ENCODE measurements at regions not wholly inside any gene's neighbourhood (a gene's known extent, or its start where the extent isn't known, plus 50 kb on each side); places are given as distances from the start of the nearest gene placed in this dataset.
"Not testable (repeated sequence)": the region's sequence is repeated elsewhere in the genome, so short reads cannot be mapped to it uniquely, and the experiment has no call there.

DNA sequence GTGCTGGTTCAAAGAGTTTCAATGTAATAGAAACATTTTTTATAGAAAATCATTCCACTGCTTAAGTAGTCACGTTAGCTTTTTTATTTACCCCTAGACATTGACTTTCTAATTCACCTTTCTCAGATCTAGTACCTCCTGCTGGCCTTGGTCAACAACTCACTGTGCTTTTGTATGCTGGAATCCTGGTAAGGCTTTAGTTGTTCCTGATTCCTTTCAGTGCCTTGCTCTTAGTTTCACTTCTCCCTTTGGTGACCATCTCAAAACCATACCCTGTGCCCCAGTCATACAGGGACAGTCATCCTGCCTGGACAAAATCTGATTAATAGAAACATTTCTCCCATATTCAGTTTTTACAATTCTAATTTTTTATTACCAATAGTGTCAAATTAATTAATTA lies 130.2 kb downstream of the GPR37 start:
- no peak for DNase-seq

DNA sequence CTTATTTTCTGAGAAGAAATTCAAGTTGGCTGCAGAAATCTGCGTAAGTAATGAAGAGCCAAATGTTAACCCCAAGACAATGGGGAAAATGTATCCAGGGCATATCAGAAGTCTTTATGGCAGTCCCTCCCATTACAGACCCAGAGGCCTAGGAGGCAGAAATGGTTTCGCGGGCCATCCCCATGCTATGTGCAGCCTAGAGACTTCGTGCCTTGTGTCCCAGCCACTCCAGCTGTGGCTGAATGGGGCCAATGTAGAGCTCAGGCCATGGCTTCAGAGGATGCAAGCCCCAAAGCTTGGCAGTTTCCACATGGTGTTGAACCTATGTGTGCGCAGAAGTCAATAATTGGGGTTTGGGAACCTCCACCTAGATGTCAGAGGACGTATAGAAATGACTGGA lies 131.9 kb downstream of the GPR37 start:
- no peak for DNase-seq

DNA sequence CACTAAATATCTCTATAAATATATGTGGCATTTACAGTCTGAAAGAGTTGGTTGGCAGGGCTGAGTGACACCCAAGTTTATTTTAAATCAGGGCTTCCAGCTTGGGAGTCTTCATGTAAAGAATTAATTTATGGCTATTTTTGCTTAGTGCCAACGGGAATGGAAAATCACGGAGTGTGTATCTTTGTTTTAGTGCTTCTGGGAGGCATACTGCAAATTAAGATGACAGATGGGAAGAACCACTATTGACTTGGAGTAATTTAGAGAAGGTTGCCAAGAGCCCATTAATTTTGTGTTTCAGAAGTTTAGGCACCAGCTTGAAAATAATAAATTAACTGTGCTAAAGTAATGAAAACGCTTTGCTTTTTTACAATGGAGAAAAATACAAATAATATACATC lies 135.2 kb downstream of the GPR37 start:
- no peak for DNase-seq

DNA sequence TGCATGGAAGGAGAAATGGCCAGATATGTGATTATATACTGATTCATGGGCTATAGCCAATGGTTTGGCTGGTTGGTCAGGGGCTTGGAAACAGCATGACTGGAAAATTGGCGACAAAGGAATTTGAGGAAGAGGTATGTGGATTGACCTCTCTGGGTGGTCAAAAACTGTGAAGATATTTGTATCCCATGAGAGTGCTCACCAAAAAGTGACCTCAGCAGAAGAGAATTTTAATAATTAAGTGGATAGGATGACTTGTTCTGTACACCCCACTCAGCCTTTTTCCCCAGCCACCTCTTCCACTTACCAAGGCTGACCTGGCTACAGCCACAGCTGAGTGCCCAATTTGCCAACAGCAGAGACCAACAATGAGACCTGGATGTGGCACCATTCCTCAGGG lies 146.7 kb downstream of the GPR37 start:
- DNase-seq: no peak

DNA sequence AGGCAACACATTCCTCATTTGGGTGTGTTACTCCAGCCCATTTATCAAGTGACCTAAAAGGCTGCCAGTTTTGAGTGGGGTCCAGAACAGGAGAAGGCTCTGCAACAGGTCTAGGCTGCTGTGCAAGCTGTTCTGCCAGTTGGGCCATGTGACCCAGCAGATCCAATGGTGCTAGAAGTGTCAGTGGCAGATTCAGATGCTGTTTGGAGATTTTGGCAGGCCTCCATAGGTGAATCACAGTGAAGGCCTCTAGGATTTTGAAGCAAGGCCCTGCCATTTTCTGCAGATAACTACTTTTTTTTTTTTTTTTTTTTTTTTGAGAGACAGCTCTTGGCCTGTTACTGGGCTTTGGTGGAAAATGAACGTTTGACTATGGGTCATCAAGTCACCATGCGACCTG lies 147.5 kb downstream of the GPR37 start:
- not testable (repeated sequence) for DNase-seq

DNA sequence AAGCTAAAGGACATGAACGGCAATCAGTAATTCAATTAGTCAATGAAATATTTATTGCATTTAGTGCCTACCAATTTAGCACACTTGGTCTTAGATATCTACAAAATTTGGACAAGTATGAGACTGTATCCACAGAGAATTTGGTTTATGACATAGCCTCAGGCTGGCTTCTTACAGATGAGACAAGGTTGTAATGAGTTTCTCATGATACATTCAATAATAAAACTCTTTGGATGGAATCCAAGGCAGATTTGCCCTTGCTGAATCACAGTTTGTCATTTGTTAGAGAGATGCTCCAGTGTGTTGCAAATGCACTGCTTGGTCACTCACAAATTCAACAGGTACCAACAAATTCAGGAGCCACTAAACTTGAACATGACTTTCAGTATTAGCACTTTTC lies 162.5 kb downstream of the GPR37 start:
- no peak for DNase-seq

DNA sequence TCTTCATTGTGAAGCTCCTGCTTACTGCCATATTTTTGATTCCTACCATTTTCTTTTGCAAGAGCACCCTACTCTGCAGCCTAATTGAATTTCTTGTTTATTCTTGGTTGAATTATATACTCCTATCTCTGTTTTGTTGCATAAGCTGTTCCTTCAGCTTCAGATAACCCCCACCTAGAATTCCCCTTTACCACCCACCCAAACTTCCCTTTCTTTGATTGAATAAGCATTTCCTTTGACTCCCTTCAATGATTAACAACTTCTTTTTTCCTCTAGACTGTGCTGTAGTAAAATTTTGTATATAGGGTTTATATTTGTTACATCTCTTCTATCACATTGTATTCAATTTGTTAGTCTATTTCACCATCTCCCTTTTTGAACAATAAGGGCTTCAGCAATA lies 168.1 kb downstream of the GPR37 start:
- no peak for DNase-seq

DNA sequence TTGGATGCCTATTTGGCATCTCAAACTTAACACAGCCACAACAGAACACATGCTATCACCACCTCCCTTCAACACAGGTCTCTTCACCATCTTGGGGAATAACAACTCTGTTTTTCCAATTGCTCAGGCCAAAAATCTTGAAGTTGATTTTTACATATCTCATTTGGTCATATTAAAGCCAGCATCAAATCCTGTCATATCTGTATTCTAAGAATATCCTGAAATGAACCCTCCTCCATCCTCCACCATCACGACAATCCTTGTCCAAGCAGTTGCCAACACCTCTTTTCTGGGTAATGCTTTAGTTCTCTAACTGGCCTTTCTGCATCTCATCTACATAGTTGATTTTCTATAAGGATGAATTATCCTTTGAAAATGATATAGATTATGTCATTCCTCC lies 168.7 kb downstream of the GPR37 start:
- DNase-seq: no peak

DNA sequence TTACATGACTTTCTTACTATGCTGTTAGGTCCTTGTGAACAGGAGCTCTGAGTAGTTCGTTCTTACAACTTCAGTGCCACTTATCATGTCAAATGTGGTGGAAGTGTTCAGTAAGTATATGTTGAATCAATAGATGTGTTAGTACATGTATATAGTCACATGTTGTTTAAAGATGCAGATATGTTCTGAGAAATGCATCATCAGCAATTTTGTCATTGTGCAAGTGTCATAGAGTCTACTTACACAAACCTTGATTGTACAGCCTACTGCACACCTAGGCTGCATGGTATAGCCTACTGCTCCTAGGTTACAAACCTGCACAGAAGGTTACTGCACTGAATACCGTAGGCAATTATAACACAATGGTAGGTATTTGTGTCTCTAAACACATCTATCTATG lies 174.8 kb downstream of the GPR37 start:
- DNase-seq: no peak

DNA sequence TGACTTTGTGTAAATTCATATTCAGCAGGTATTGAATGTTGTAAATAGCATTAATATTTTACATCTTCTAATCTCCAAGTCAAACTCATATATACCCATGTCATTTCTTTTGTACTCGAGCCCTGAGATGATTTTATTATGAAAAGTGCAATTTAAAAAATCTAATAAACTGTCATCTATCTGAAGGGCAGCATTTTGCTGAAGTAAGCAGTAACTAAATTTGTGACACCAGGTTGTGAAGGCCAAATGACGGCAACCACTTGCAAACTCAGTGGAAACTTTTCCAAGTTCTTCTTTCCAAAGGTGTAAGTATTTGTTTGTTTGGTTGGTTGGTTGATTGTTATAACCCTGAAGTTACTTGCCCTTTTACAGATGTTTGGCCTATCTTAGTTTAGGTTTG lies 188.3 kb downstream of the GPR37 start:
- no peak for DNase-seq

DNA sequence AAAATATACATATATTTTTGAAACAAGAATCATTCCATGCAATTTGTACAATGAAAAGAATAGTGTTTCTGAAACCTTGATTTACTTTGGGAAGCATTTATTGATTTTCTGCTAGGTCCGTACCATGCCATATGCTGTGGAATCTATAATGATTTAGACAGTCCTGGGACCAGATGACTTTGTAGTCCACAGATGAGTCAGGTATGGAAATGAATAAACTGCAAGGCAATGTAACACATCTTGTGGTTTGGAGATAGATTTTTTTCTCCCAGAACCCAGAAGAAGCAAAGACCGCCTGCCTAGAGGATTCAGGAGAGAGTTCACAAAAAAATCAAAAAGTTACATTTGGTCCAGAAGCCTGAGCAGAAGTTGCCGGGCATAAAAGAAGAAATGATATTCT lies 190.4 kb downstream of the GPR37 start:
- DNase-seq: no peak

DNA sequence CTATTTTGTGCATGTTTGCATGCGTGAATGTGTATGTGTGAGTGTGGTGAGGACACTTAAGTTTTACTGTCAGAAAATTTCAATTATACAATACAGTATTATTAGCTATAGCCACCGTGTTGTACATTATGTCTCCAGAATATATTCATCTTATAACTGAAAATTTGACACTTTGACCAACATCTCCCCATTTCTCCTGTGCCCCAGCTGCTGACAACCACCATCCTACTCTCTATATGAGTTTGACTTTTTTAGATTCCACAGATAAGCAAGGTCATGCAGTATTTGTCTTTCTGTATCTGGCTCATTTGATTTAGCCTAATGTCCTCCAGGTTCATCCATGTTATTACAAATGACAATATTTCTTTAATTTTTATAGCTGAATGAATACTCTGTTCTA lies 195.0 kb downstream of the GPR37 start:
- no peak for DNase-seq

DNA sequence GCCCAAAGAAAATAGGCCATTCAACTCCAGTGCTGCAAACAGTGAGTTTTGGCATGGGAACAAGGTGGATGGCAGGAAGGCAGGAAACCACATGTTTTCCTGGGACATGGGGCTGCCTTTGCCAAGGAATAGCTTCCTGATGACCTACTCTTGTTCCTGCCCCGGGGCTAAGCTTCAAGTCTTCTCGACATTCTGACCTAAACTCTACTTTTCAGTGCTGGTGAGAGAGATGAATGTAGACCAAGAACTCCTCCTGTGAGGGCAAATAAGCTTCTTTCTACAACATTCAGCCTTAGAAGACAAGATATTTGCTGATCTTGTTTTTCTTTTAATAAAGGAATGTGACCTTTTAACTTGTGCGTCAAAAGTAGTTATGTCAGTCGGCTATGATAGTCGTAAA lies 199.0 kb downstream of the GPR37 start:
- DNase-seq: no peak

DNA sequence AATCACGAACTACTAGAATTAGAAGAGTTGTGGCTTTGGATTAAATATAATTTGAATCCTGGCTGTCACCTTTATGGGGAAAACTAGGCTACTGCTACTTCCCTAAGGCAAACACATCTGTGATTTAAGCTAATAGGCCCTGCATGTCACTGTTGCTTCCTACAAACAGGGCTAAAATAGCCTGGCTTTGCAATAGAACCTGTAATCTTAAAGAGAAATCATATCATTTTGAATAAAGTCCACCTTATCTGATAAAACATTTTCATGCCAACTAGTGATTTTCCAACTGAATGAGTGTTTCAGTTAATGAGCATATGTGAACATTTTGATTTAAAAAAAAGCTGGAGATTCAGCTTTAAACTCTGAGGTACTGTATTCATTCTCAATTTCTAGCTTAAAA lies 208.0 kb downstream of the GPR37 start:
- no peak for DNase-seq

DNA sequence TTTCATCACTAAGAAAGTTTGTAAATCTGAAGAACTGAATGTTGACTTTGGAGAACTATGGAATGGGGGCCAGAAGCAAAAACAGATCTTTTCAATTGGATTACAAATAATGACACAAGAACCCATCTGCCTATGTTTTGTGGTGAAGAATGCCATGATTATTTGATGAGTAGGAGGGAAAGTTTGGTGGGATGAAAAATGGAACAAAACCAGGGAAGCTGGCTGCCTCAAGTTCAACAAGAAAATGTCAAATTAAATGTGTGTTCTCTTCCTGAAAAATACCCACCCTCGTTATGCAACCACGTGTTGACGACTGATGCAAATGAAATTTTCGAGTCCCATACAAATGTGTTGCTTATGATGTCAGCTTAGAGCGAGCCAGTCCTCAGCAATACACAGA lies 208.5 kb downstream of the GPR37 start:
- no peak for DNase-seq

DNA sequence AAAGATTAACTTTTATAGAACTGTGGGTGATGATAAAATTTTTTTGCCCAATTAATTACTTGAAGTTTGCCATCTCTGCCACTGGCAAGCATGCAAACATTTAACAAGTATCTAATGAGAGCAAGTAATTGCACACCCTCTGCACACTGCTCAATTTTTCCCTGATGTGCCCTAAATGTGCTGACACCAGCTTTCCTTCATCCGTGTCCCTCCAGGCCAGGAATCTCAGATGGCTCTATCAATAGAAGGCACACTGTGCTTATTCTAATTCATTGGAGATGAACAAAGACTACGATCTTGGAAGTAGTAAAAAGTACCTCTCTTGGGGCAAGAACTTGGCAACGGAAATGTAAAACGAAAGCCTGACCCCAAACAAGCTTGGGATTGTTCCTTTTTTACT lies 212.1 kb downstream of the GPR37 start:
- no peak for DNase-seq

DNA sequence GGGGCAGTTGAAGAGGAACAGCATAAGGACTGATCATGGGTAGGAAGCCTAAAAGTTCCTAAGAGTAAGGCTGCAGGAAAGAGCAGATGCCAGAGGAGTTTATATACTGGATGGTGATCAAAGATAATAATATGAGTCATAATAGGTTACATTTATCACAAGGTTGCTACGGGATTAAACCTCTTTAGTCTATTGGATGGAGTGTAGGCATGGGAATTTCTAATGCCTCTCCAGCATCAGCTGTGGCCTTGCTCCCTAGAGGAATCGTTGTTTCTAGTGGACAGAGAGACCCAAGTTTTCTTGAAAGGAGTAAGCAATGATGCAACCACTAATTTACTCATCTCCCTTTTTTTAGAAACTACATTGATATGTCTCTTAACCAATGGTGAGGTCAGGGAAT lies 213.4 kb downstream of the GPR37 start:
- no peak for DNase-seq

DNA sequence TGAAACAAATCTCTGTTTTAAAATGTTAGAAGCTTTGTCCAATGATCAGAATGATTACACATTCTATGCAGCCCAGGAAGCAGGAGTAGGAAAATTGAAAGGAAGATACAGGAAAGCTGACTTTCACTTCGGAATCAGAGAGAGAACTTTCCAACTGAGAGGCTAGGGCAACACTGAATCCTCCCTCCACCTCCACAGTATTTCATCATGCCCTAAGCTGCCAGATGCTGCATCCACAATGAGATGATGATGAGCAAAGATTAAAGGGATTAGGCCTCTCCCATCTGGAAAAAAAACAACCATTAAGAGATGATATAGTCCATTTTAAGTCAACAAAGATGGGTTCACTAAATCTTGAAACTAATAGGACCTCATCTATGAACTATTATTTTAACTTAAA lies 215.6 kb downstream of the GPR37 start:
- DNase-seq: no peak

DNA sequence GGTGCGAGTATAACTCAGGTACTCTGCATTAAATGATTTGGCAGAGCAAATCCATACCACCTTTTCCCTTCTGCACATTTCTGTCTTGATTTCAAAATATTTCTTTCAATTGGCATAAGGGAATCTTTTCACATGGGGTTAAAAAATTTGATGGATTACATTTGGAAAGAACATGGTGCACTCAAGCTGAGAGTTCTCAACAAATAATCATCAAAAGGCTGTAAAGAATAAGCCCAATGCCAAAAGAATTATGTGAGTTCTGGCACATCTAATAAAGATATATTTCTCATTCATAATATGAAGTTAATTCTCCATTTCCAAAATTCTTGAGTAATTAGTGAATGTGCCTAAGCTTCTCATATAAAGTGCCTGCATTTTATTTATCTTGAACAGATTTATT lies 223.1 kb downstream of the GPR37 start:
- no peak for DNase-seq

DNA sequence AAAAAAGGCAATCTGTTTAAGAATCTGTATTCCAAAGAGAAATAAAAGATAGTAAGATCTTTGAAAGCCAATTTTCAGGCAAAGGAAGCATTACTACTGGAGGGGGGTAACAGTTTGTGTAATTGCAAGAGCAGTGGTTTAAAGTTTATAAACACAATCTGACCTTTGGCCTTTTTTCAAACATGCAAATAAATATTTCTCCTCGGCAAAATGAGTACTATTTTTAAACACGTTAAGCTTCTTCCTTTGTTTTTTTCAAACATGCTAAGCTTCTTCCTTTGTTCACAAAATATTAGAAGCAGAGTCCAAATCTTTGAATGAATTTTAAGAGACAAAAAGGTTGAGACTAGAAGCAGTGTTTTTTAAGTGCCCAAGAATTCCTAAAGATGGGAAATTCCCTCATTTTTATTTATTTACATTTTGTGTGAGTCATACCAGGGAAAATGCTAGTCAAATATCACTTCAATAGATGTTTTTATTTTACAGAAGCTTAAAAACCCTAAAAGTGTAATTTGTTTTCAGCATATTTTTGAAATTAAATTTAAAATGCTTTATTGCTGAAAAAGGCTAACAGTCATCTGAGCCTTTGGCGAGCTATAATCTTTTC lies 229.3 kb downstream of the GPR37 start:
- no peak for DNase-seq

DNA sequence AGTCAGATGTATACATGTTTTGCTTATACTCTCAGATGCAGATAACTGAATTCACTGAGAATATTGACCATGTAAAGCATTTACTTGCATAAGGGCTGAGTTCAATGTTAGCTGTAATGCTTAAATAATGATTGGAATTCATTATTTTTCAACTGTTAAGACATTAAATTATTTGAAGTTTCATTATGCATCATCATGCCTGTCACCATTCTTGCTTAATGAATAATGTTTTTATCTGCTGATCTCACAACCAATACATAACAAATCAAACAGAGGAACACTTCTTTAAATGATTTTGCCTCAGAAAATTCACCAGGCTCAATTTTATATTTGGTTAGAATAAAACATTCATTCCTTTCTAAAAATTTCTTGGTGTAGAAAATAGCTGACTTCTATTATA lies 233.4 kb downstream of the GPR37 start:
- no peak for DNase-seq

DNA sequence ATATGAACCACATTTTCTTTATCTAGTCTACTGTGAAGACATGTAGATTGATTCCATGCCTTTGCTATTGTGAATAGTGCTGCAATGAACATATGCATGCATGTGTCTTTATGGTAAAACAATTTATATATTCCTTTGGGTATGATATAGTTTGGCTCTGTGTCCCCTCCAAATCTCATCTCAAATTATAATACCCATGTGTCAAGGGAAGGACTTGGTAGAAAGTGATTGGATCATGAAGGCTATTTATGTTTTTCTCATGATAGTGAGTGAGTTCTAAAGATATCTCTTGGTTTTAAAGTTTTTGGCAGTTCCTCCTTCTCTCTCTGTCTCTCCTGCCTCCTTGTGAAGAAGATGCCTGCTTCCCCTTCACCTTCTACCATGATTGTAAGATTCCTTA lies 248.7 kb downstream of the GPR37 start:
- no peak for DNase-seq

DNA sequence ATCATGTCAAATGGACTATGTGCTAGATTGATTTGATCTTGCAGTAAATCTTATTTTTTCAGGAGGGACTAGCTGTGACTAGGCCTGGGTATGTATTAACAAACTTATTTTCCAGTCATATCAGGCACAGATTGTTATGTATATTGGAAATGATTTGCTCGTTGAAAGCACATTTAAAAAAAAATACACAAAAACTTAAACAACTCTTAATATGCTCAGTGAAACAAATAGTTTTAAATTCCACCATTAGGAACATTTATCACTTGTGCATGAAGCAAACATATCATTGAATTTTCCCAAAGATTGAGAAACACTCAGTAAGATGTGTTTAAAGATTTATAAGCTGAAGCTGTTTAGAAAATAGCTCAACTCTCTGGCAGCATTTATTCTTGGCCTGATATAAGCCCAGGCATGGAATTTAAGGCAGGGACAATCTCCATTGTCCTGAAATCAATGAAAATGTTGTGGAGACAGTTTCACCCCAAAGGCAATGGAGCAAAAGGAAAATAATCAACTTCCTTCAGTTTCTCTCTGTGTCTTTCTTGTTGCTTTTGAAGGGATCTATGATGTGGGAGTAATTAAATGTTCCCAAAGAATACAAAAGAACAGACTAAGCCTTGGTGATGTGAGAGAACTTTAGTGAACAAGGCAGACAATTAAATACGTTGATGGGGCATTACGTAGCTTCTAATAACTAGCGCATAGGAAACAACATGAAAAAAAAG lies 250.3 kb downstream of the GPR37 start:
- DNase-seq: no peak

DNA sequence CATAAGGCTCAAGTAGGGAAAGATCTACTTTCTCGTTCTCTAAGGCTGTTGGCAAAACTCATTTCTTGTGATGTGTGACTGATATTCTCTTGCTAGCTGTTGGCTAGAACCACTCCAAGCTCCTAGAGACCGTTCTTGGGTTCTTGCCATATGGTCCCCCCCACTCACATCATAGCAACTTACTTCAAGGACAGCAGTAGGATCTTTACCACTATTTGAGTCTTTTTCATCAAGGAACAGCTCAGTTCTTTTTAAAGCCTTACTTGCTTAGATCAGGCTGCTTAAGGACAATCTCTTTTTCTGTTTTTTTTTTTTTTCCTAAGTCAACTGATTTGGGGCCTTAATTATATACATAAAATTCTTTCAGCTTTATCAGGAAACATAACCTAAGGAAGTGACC lies 251.1 kb downstream of the GPR37 start:
- DNase-seq: no peak

DNA sequence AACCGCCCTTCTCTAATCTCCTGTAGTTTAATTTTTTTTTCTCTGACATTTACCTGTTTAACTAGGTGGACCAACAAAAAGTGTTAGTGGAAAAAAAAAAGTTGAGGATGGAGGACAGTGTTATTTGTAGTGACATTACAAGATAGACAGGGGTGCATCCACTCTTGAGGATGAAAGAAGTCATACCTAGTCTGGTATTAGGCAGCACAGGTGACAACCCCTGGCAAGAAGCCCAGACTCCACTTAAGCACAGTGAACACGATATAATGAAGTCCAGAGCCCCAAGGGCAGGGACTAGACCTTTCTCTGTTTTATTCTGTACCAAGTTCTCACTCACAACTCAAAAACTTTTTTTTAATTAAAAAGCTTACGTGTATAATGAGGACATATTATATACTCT lies 268.4 kb downstream of the GPR37 start:
- no peak for DNase-seq

All from skin of body (tissue), 1 donor.